Right ventricle myocardium superior (tissue), 1 donor: ENCODE measurements at regions not wholly inside any gene's neighbourhood (a gene's known extent, or its start where the extent isn't known, plus 50 kb on each side); places are given as distances from the start of the nearest gene placed in this dataset.
"Not testable (repeated sequence)": the region's sequence is repeated elsewhere in the genome, so short reads cannot be mapped to it uniquely, and the experiment has no call there.

Experiments used
- ATAC-seq: fragments of 200-7000 bp; cut with Tn5 transposase; one replicate; pipeline ENCODE4 v1.9.1; 2020; ENCODE audit warnings: mild to moderate bottlenecking; ENCODE audit not compliant: poor library complexity
- DNase-seq: peaks from one replicate; pipeline ENCODE4 v3.0.0-alpha.2; 2020
- intact Hi-C: fragments of 100-400 bp; cut with DNase I; formaldehyde crosslinking; loops from one replicate; pipeline ENCODE4 v1.11.2; 2022
- donor health status: DM: no; HTN: yes; CAD: no; lungs with severe emphysema.

DNA sequence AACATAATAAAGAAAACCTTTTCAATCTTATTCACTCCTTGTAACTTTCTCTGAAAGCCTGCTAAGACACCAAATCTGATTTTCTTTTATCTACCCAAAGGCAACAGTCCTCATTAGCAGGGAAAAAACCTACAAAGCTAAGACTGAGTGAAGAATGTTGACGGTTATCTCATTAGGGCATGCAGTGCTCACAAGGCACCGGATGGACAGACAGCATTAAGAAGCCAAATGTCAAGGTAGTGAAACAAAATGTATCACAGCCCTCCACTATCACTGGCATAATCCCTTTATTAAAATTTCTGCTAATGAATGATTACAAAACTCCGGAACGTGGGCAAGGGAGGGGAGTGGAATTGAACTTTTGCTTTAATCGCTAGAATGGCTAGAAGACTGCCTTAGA, 442.8 kb downstream of the NEBL start:
- intact Hi-C loops = no loop called here
- DNase-seq (no peak), ATAC-seq (no peak)

DNA sequence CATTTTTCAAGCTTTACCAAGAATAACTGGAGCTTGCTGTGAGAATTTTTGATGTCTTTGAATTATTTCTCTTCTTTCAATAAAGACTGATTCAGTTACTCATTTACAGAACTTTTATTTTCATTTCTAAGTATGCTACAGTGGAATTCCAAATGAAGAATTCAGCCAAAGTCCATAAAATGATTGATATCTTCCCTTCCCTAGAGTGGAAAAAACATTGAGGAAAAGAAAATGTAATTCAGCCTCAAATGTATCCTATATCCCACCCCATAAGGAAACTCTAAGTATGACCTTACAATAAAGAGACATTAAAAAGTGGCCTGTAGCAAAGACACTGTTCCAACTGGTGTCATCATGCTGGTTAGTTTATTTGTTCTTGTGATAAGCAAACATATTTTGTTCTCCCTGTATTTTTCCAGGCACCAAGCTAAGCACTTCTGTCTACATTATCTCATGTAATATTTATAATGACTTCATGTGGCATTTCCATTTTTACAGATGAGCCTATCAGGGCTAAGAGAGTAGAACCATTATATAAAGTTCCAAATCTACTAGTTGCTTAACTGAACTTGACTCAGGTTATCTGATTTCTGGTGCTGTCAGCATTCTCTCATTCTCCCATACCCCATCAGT, 450.4 kb downstream of the NEBL start:
- no peak for ATAC-seq
- intact Hi-C loops = no loop called here
- DNase-seq = no peak

DNA sequence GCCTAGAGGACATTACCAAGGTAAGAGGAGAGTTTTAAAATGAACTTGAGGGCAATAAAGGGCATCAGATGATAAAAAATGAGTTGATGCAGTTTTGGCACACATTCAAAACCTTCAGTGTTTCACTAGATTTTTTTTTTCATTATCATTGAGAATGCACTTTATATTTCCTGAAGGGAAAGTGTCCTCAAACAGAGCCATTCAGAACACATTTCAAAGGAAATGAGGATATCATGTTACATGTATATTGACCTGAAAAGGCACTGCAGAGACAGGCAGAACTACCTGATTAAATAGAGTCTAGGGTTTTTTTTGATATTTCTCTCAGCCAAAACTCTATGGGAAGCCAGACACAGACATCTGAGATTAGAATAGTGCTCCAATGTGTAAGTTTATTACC, 454.0 kb downstream of the NEBL start:
- intact Hi-C loops = no loop called here
- ATAC-seq = no peak
- no peak for DNase-seq

DNA sequence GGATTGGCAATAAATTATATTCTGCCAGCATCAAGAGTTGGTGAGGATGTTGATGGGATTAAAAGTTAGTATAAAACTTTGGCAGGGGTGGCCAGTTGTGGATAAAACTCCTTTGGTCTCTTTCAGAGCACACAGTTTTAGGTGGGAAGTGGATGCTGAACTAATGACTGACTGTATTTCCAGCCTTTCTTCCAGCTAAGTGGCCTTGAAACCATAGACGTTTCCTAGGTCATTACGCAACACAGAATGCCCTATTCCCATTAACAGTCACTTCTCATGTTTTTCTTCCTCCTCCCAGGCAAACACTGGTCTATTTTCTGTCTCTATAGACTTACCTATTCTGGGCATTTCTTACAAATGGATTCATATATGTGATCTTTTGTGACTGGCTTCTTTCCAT, 467.4 kb downstream of the NEBL start:
- no peak for DNase-seq
- intact Hi-C loops = no loop called here
- ATAC-seq = no peak

DNA sequence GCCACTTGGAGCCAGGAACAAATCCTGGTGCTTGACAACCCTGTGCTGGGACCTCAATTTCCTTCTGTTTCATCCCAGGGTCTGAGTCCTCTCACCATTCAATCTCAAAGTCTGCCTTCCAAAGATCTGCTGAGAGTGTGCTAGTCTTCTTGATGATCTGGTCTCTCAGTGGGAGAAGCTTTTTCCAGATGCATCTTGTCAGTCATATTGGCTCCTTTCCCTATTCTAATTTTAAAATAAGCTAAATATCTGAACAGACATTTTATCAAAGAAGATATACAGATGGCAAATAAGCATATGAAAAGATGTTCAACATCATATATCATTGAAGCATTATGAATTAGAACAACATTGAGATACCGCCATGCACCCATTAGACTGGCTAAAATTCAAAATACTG, 469.3 kb downstream of the NEBL start:
- no peak for ATAC-seq
- intact Hi-C loops = no loop called here
- no peak for DNase-seq

DNA sequence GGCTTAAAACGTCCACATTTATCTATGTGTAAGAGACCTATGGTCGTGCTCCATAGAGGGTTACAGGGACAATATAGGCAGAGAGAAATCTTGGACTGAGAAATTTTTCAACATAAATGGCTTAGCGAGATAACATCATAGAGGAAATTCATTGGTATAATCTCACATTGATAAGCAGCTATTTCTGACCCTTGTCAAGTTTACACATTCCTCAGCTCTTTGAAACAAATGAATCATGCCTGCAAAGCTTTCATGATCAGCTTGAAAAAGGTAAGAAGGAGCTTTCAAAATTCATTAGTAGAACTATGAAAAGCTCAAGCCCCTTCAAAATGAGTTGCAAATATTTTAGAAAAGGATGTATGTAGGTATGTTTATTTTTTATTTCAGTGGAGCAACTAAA, 478.8 kb downstream of the NEBL start:
- ATAC-seq = no peak
- intact Hi-C loops = no loop called here
- no peak for DNase-seq

DNA sequence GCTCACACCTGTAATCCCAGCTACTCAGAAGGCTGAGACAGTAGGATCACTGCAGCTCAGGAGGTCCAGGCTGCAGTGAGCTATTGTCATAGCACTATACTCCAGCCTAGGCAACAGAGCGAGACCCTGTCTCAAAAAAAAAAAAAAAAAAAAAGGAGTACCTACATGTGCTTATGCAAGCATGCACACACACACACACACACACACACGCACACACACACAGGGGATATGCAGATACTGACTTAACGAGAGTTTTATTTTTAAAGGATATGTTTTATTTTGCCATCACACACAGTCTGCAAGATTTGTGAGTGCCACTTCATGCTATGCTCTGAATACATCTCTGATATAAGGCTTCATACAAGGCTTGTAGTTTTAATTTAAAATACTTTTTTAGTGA, 479.3 kb downstream of the NEBL start:
- ATAC-seq = no peak
- no peak for DNase-seq
- intact Hi-C loops = no loop called here

DNA sequence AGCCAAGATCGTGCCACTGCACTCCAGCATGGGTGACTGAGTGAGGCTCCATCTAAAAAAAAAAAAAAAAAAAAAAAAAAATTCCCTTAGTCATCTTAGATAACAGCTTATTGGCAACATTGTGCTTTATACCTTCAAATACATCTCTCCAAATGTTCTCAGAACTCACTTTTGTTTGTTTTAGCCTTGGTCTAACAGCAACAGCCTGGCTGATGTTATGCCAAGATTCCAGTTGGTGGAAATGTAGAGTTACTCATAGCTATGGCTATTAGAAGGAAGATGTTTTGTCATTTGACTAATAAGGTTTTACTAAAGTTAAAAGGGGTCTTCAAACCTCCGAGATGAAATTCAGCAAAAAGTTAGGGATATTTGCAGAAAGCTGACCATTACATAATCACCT, 481.4 kb downstream of the NEBL start:
- DNase-seq (no peak), ATAC-seq (no peak)
- intact Hi-C loops = no loop called here

DNA sequence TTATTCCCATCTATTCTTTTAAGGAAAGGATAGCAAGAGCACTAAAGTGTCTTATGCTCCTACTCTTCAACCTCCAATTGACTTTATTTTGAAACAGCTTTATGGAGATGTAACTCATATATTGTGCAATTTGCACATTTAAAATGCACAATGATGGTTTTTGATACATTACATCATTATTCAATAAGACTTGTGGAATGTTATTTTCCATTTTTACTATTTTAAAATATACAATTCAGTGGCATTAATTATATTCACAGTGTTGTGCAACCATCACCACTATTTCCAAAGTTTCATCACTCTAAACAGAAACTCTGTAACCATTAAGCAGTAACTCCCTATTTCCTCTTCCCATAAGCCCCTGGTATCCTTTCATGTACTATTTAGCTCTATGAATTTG, 489.8 kb downstream of the NEBL start:
- DNase-seq = no peak
- ATAC-seq = no peak
- intact Hi-C loops = no loop called here

DNA sequence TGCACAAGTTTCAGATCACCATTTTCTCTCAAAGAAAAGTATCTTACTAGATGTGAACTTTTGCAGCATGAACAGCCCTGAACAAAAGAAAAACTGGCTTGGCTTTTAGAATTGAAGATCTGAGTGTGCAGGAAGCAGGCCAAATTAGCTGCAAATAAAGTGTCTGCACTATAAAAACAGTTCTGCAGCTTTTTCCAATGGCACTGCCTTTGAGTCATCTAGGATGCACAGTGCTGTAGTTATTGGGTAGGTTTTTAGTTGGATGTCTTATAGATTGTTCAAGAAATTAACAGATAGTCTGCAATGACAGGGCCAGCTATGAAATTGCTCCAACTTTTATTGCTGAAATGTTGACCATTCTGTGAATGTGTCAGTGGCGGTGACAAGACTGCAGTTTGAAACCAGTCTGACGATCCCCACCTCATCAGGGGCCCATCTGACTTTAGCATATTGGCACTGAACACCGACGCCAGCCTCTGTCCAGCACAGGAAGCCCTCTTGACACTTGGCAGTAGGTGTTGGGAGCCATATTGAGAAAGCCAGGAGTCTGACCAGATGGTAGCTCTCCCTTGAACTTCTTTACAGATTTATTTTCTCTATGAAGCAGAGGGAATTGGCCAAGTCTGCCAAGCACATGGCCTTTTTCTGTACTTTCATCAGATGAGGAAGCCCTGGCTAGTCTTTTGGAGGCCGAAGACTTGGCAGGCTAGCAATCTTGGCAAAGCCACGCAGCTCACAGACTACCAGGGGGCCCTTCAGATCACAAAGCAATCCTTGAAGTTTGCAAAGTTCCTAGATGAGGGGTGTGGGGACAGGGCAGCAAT, 490.6 kb downstream of the NEBL start:
- intact Hi-C loops = no loop called here
- no peak for DNase-seq
- peak; percentile 22 for ATAC-seq

DNA sequence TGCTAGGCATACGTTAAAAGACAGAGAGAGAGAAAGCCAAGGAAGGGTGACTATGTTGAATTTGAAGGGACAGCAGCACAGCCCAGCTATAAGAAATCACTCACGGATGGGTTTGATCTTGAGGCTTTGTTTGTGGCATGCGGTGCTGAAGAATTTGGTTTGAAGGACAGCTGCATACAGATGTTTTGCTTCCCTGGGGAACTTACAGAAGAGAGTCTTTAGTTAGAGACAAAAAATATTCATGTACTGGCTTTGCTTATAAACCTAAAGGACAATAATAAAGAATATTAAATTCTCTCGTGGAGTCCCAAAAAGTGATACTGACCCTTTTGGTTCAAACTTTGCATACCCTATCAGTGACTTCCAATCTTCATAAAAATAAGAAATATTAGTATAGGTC, 491.4 kb downstream of the NEBL start:
- ATAC-seq (no peak), DNase-seq (no peak)
- intact Hi-C loops = no loop called here

DNA sequence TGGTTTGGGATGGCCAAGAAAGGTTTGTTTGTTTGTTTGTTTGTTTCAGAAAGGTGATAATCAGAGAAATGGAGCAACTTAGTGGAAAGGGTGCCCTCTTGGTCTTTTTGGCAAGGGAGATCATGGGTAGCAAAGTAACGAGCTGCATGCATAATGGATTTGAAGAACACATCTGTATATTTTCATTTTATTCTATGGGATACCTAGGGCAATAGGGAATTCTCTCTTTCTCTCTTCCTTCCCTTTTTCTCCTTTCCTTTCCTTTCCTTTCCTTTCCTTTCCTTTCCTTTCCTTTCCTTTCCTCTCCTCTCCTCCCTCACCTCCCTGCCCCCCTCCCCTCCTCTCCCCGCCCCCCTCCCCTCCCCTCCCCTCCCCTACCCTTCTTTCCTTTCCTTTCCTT, 492.1 kb downstream of the NEBL start:
- intact Hi-C loops = no loop called here
- ATAC-seq (no peak), DNase-seq (no peak)

DNA sequence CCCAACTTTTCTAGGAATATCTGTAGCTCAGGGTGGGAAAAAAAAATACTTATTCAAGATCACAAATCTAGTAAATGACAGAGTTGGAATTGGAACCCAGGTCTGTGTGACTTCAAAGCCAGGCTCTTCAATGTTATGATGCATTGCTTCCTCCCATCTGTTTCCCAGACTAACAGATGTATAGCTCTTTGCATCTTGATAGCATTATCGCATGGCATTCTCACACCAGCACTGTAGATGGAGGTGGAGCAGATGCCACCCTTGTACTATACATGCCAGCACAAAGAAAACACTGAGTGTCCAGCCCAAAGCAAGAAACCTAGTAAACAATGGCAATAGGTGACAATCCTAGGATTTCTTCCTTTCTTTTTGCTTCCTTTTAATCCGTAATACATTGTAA, 497.3 kb downstream of the NEBL start:
- intact Hi-C loops = no loop called here
- ATAC-seq (no peak), DNase-seq (no peak)

DNA sequence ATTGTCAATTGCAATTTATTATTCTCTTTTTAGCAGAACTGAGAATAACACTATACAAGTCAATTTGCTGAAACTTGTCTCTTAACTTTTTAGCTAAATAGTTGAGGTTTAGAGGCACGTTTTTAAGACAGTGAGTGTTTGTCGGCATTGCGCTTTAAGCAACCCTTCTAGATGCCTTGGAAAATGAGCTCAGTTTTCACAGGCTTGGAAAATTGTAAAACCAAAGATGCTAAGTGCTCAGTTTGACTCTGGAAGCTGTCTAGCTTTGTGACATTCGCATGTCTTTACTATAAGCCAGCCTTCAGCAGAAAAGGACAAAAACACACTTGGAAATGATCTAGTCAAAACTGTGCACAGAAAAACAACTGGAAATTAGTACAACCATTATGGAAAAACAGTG, 500.4 kb downstream of the NEBL start:
- intact Hi-C loops = no loop called here
- ATAC-seq (no peak), DNase-seq (no peak)

DNA sequence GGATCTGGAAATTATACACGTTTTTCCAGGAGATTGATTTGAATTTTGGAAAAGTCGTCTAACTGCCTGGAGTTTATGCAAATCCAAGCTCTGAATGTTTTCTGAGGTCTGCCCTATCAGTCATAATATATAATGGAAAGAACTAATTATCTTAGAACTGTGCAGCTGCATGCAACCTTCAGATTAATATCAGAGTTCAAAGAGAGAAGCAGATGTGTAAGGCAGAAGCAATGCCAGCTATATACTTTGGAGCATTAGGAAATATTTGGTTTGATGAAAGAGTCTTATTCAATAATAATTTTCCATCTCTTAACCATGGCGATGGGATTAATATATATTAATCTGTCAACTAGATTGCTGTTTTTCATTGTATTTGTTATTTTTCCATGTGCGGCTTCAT, 500.9 kb downstream of the NEBL start:
- DNase-seq = no peak
- intact Hi-C loops = no loop called here
- no peak for ATAC-seq

DNA sequence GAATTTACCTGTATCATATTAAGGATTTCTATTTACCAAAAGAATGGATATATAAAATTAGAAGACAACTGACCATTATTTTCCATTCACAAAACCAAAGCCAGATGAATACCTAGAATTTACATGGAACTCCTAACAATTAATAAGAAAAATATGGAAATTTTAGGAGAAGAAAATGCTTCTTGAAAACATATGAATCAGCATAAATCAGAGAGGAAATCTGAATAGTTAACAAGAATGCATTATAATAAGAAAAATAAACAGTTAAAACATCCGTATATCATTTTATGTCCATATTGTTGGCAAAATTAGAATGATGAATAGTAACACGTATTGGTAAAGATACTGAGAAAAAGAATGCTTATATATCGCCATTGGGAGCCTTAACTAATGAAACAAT, 505.5 kb downstream of the NEBL start:
- no peak for DNase-seq
- intact Hi-C loops = no loop called here
- no peak for ATAC-seq

DNA sequence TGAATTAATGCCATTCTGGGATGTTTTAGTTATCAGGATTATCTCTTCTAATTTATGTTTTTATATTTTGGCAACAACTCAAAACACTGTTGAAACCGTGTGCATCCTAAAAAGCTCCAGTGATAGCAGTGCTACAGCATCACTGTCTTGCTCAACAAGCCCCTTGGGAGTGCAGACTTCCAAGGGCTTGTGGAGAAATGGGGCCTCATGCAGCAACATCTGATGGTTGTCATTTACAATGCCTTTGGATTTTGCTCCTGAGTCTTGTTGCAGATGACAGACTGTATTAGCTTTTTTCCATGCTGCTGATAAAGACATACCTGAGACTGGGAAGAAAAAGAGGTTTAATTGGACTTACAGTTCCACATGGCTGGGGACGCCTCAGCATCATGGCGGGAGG, 515.4 kb downstream of the NEBL start:
- intact Hi-C loops = no loop called here
- DNase-seq (no peak), ATAC-seq (no peak)

DNA sequence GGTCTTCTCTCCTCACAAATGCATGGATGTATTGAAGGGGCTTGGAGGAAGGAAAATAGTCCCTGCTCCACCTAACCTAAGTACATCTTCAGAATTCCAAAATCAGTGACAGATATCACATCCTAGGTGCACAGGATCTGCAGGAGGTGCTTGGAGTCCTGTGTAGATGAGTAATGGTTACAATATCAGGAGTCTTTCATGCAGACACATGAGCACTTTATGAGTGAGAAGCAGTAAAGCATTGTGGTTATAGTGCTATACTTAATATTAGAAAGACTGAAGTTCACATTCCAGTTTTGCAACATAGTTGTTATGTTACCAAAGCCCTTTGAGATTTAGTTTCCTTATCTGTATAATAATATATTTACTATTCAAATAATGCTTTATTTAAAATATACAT, 516.7 kb downstream of the NEBL start:
- no peak for ATAC-seq

DNA sequence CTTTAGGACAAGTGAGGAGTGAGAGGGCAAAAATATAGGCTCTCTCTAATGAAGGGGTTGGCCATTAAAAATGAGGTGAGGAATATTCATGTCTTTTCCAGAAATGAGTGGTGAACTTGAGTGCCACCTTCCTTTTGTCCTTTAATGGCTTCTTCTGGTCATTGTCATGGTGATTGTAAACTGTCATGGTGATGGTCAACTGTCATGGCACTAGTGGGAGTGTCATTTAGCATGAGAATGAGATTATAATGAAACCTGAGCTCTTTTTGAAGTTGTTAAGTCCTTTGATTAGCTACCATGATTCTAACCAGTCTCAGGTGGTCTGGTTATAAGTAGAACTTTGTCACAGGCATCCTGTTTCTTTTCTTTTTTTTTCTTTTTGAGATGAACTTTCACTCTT, 524.4 kb downstream of the NEBL start:
- DNase-seq (no peak), ATAC-seq (no peak)
- intact Hi-C loops = no loop called here

More for the DNA sequence above, 516.7 kb downstream of the NEBL start:
- intact Hi-C loops = no loop called here
- DNase-seq = no peak

DNA sequence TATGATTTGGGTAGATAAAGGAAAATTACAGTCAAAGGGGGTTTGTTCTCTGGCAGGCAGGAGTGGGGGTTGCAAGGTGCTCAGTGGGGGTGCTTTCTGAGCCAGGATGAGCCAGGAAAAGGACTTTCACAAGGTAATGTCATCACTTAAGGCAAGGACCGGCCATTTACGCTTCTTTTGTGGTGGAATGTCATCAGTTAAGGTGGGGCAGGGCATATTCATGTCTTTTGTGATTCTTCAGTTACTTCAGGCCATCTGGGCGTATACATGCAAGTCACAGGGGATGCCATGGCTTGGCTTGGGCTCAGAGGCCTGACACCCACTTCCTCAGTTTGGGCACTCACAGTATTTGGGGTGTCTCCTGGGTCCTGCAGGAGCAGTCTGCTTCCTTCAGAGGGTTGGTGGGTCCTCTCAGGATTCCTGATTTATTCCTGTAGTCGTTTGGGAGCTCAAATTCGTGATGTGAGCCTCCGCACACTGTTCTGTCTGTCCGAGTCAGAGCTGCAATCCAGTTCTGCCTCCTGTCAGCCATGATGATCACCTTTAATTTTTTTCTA, 526.1 kb downstream of the NEBL start:
- intact Hi-C loops, DNase-seq, ATAC-seq: not testable (repeated sequence)
